Activated T-cell treated with anti-CD3 and anti-CD28 coated beads, Interleukin-2, amount 50 U/mL, for 72 hours (primary cell): ENCODE measurements at regions not wholly inside any gene's neighbourhood (a gene's known extent, or its start where the extent isn't known, plus 50 kb on each side); places are given as distances from the start of the nearest gene placed in this dataset.

Experiments used
- ATAC-seq, 2 donors: fragments of 150-1000 bp; cut with Tn5 transposase; replicated peaks in 1 of 2; 2 replicates each; pipeline ENCODE4 v1.10.0; 2021; ENCODE audit warnings: moderate library complexity in 2 of 2, mild to moderate bottlenecking in 1 of 2
- DNase-seq, 2 donors: peaks; one replicate each; pipeline ENCODE4 v3.0.0; 2021 to 2022; ENCODE audit warnings: mixed read lengths in 1 of 2
- H3K27ac Mint-ChIP-seq: one replicate; pipeline ENCODE4 v1.8.0; 2022; ENCODE audit warnings: mild to moderate bottlenecking, moderate library complexity, mixed read lengths
- H3K27me3 Mint-ChIP-seq: one replicate; pipeline ENCODE4 v1.8.0; 2022; ENCODE audit warnings: low read depth, mixed read lengths
- H3K36me3 Mint-ChIP-seq, 2 donors: one replicate each; pipeline ENCODE4 v1.8.0; 2022; ENCODE audit warnings: mixed read lengths in 2 of 2, mild to moderate bottlenecking in 1 of 2; ENCODE audit not compliant: insufficient read depth in 2 of 2
- H3K4me1 Mint-ChIP-seq: one replicate; pipeline ENCODE4 v1.8.0; 2022; ENCODE audit warnings: low read depth, mixed read lengths
- H3K4me3 Mint-ChIP-seq, 2 donors: one replicate each; pipeline ENCODE4 v1.8.0; 2022; ENCODE audit warnings: mild to moderate bottlenecking in 2 of 2, mixed read lengths in 2 of 2, moderate library complexity in 2 of 2
- H3K9me3 Mint-ChIP-seq, 2 donors: one replicate each; pipeline ENCODE4 v1.8.0; 2022; ENCODE audit warnings: mixed read lengths in 2 of 2

- DNase-seq (no peak), ATAC-seq (no peak)
- Mint-ChIP-seq H3K9me3 (no peaks in the 10 kb centered on the region), H3K4me3 (no peak overlapping the region), H3K4me1 (no peaks in the 10 kb centered on the region), H3K27me3 (no peaks in the 10 kb centered on the region), H3K27ac (no peak overlapping the region), H3K36me3 (no peaks in the 10 kb centered on the region)
These were observed 71.2 kb downstream of the PSMG1 start for GRCh38 chr21:39111931-39112550.

- ATAC-seq: no peak
- no peaks in the 10 kb centered on the region for H3K9me3 Mint-ChIP-seq
- no peaks in the 10 kb centered on the region for H3K36me3 Mint-ChIP-seq
- H3K4me3 Mint-ChIP-seq: no peak overlapping the region
- H3K27ac Mint-ChIP-seq: no peak overlapping the region
- H3K4me1 Mint-ChIP-seq: no peaks in the 10 kb centered on the region
- H3K27me3 Mint-ChIP-seq: no peaks in the 10 kb centered on the region
- no peak for DNase-seq
These were observed 72.8 kb downstream of the PSMG1 start for GRCh38 chr21:39110431-39110830.

- DNase-seq (no peak), ATAC-seq (no peak)
- Mint-ChIP-seq H3K4me3 (no peak overlapping the region), H3K27me3 (no peaks in the 10 kb centered on the region), H3K36me3 (no peaks in the 10 kb centered on the region), H3K4me1 (no peaks in the 10 kb centered on the region), H3K9me3 (no peaks in the 10 kb centered on the region), H3K27ac (no peak overlapping the region)
These were observed 73.5 kb downstream of the PSMG1 start for GRCh38 chr21:39109596-39110210.

GRCh38 chr21:39109163-39109530 lies 74.1 kb downstream of the PSMG1 start:
- DNase-seq (no peak), ATAC-seq (no peak)
- Mint-ChIP-seq H3K4me1 (no peaks in the 10 kb centered on the region), H3K27me3 (peaks cover 3% of the 10 kb centered on the region), H3K27ac (no peak overlapping the region), H3K9me3 (no peaks in the 10 kb centered on the region), H3K4me3 (no peak overlapping the region), H3K36me3 (no peaks in the 10 kb centered on the region)

GRCh38 chr21:39108291-39109162 lies 74.7 kb downstream of the PSMG1 start:
- Mint-ChIP-seq H3K4me1 (no peaks in the 10 kb centered on the region), H3K4me3 (no peak overlapping the region), H3K27ac (no peak overlapping the region), H3K27me3 (peaks cover 10% of the 10 kb centered on the region), H3K9me3 (no peaks in the 10 kb centered on the region), H3K36me3 (no peaks in the 10 kb centered on the region)
- DNase-seq (no peak), ATAC-seq (no peak)

GRCh38 chr21:39107739-39108138 lies 75.5 kb downstream of the PSMG1 start:
- ATAC-seq: no peak
- H3K9me3 Mint-ChIP-seq: no peaks in the 10 kb centered on the region
- peaks cover 10% of the 10 kb centered on the region for H3K27me3 Mint-ChIP-seq

GRCh38 chr21:39106881-39107462 lies 76.3 kb downstream of the PSMG1 start:
- ATAC-seq: no peak
- no peak for DNase-seq
- H3K27me3 Mint-ChIP-seq: peaks cover 16% of the 10 kb centered on the region
- no peaks in the 10 kb centered on the region for H3K36me3 Mint-ChIP-seq
- H3K27ac Mint-ChIP-seq: no peak overlapping the region
- no peak overlapping the region for H3K4me3 Mint-ChIP-seq
- H3K4me1 Mint-ChIP-seq: no peaks in the 10 kb centered on the region
- H3K9me3 Mint-ChIP-seq: no peaks in the 10 kb centered on the region

More at GRCh38 chr21:39107739-39108138, 75.5 kb downstream of the PSMG1 start:
- no peak for DNase-seq
- Mint-ChIP-seq H3K27ac (no peak overlapping the region), H3K36me3 (no peaks in the 10 kb centered on the region), H3K4me1 (no peaks in the 10 kb centered on the region), H3K4me3 (no peak overlapping the region)

- Mint-ChIP-seq H3K36me3 (no peaks in the 10 kb centered on the region), H3K4me3 (no peak overlapping the region), H3K9me3 (no peaks in the 10 kb centered on the region), H3K27ac (no peak overlapping the region), H3K27me3 (peaks cover 20% of the 10 kb centered on the region), H3K4me1 (no peaks in the 10 kb centered on the region)
- no peak for ATAC-seq
- no peak for DNase-seq
These were observed 77.4 kb downstream of the PSMG1 start for GRCh38 chr21:39105836-39106235.

- H3K27me3 Mint-ChIP-seq: peaks cover 20% of the 10 kb centered on the region
- H3K4me1 Mint-ChIP-seq: no peaks in the 10 kb centered on the region
- no peak for DNase-seq
- H3K4me3 Mint-ChIP-seq: no peak overlapping the region
- H3K36me3 Mint-ChIP-seq: no peaks in the 10 kb centered on the region
- ATAC-seq: no peak
- H3K9me3 Mint-ChIP-seq: no peaks in the 10 kb centered on the region
- peak overlapping the region; percentile 3 for H3K27ac Mint-ChIP-seq
These were observed 77.9 kb downstream of the PSMG1 start for GRCh38 chr21:39105341-39105765.

- ATAC-seq: no peak
- Mint-ChIP-seq H3K4me3 (no peak overlapping the region), H3K9me3 (no peaks in the 10 kb centered on the region), H3K27me3 (peaks cover 20% of the 10 kb centered on the region), H3K4me1 (no peaks in the 10 kb centered on the region), H3K36me3 (no peaks in the 10 kb centered on the region), H3K27ac (no peak overlapping the region)
- no peak for DNase-seq
These were observed 78.3 kb downstream of the PSMG1 start for GRCh38 chr21:39104911-39105310.

GRCh38 chr21:39103689-39104088 lies 79.6 kb downstream of the PSMG1 start:
- no peak overlapping the region for H3K27ac Mint-ChIP-seq
- no peak for ATAC-seq
- peaks cover 20% of the 10 kb centered on the region for H3K27me3 Mint-ChIP-seq
- no peaks in the 10 kb centered on the region for H3K4me1 Mint-ChIP-seq
- no peak overlapping the region for H3K4me3 Mint-ChIP-seq
- H3K9me3 Mint-ChIP-seq: no peaks in the 10 kb centered on the region
- DNase-seq: no peak
- H3K36me3 Mint-ChIP-seq: no peaks in the 10 kb centered on the region

- Mint-ChIP-seq H3K36me3 (no peaks in the 10 kb centered on the region), H3K27me3 (peaks cover 20% of the 10 kb centered on the region), H3K27ac (no peak overlapping the region)
These were observed 83.4 kb downstream of the PSMG1 start for GRCh38 chr21:39099859-39100258.

GRCh38 chr21:39098696-39099200 lies 84.5 kb downstream of the PSMG1 start:
- Mint-ChIP-seq H3K36me3 (no peaks in the 10 kb centered on the region), H3K4me1 (no peaks in the 10 kb centered on the region), H3K4me3 (no peak overlapping the region), H3K27me3 (peaks cover 12% of the 10 kb centered on the region), H3K9me3 (no peaks in the 10 kb centered on the region), H3K27ac (no peak overlapping the region)
- no peak for DNase-seq
- ATAC-seq: no peak

More at GRCh38 chr21:39099859-39100258, 83.4 kb downstream of the PSMG1 start:
- ATAC-seq: no peak
- Mint-ChIP-seq H3K4me3 (no peak overlapping the region), H3K4me1 (no peaks in the 10 kb centered on the region), H3K9me3 (no peaks in the 10 kb centered on the region)
- DNase-seq: no peak
